ENCODE measurements at regions not wholly inside any gene's neighbourhood (a gene's known extent, or its start where the extent isn't known, plus 50 kb on each side); places are given as distances from the start of the nearest gene placed in this dataset.

DNA sequence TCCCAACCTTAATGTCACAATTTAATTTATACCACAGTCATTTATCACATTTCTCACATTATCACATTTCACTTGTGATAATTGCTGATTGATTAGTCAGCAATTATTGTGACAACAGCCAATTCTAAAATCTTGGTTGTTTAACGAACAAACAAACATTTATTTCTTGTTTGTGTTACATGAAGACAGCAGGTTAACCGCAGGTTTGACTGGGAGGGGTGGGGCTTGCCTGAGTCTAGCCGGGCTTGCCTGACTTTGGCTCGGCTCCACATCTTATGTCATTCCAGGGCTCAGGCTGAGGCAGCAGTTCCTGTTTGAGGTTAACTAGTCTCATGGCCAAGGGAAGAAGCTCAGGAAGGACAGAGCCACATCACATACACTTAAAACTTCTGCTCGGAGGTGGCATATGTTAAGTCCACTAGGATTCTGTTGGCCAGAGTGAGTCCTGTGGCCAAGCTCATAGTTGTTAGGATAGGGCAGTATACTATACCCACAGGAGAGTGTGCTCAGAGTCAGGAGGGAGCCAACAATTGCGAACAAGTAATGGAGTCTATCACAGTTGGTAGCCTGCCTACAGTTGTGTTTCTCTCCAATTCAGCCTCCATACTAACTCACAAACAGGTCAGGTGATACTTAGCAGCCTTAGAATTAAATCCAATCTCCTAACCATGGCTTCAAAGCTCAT lies 90.0 kb upstream of the IFNGR1 start:
- H3K9ac ChIP-seq (ENCODE audit: low read length): no peak overlapping the region
- H3K27me3 ChIP-seq (ENCODE audit: insufficient read depth, low read length): no peaks in the 10 kb centered on the region
- FAIRE-seq (peak; percentile 43), DNase-seq (ENCODE audit: low read depth) (peak; percentile 64)
- Mint-ChIP-seq H3K27me3 (ENCODE audit: low read depth, unreplicated experiment) (no peaks in the 10 kb centered on the region), H3K36me3 (ENCODE audit: low read depth, unreplicated experiment) (no peaks in the 10 kb centered on the region), H3K9me3 (ENCODE audit: unreplicated experiment) (no peaks in the 10 kb centered on the region), H3K4me1 (ENCODE audit: low read depth, unreplicated experiment) (peaks cover 22% of the 10 kb centered on the region), H3K27ac (ENCODE audit: unreplicated experiment) (peak overlapping the region; percentile 77), H3K4me3 (ENCODE audit: unreplicated experiment) (no peak overlapping the region)
- H2AFZ ChIP-seq (ENCODE audit: low read depth, low read length): peak overlapping the region; percentile 13
- no peaks in the 10 kb centered on the region for H3K9me3 ChIP-seq (ENCODE audit: insufficient read depth, low read depth, low read length)
- H3K36me3 ChIP-seq (ENCODE audit: insufficient read depth, low read length): no peaks in the 10 kb centered on the region
- TF ChIP-seq, protein P1, sequence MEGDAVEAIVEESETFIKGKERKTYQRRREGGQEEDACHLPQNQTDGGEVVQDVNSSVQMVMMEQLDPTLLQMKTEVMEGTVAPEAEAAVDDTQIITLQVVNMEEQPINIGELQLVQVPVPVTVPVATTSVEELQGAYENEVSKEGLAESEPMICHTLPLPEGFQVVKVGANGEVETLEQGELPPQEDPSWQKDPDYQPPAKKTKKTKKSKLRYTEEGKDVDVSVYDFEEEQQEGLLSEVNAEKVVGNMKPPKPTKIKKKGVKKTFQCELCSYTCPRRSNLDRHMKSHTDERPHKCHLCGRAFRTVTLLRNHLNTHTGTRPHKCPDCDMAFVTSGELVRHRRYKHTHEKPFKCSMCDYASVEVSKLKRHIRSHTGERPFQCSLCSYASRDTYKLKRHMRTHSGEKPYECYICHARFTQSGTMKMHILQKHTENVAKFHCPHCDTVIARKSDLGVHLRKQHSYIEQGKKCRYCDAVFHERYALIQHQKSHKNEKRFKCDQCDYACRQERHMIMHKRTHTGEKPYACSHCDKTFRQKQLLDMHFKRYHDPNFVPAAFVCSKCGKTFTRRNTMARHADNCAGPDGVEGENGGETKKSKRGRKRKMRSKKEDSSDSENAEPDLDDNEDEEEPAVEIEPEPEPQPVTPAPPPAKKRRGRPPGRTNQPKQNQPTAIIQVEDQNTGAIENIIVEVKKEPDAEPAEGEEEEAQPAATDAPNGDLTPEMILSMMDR (IDR thresholded peaks at IDR 0.05; ENCODE audit: insufficient read depth, low read depth, low read length): no peak
- no peak for TF ChIP-seq EZH2 (IDR thresholded peaks at IDR 0.05; ENCODE audit: insufficient read depth, low read length)
- H3K27ac ChIP-seq (ENCODE audit: low read depth, low read length): no peak overlapping the region
- H3K4me3 ChIP-seq (ENCODE audit: insufficient read depth, low read depth, low read length): no peak overlapping the region
- H4K20me1 ChIP-seq (ENCODE audit: insufficient read depth, low read length): no peaks in the 10 kb centered on the region
- H3K4me2 ChIP-seq (ENCODE audit: low read length): peak overlapping the region; percentile 31
- H3K4me1 ChIP-seq (ENCODE audit: insufficient read depth, low read length): peaks cover 10% of the 10 kb centered on the region
- no peaks in the 10 kb centered on the region for H3K79me2 ChIP-seq (ENCODE audit: insufficient read depth, low read length)

DNA sequence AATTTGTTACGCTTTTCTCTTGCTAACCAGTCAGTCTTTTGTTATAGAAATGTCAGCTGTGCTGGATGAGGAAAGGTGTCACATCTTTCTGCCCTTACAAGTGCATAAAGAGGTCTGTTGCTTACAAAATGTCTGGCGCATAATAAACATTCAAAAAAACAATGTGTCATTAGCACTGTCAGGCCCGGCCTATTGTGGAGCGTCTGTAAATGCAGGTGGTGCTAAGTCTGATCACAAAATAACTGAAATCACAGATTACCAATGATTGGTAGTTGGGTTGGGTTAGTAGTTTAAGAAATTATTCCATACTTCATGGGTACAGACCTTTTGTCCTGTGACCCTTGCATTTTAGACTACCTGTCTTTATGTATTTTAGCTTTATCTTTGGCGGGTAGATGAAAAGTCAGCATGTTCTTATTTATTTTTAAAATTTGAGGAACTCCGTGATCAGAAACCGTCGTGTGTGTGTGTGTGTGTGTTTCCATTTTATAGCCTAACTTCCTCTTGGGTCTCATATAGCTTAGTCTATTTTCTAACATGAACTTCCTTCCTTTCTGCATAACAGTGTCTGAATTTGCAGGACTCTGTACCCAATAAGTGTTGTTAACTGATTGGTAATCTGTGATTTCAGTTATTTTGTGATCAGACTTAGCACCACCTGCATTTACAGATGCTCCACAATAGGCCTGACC lies 88.1 kb upstream of the IFNGR1 start:
- no peak overlapping the region for H2AFZ ChIP-seq (ENCODE audit: low read depth, low read length)
- no peaks in the 10 kb centered on the region for H3K79me2 ChIP-seq (ENCODE audit: insufficient read depth, low read length)
- no peaks in the 10 kb centered on the region for H3K9me3 ChIP-seq (ENCODE audit: insufficient read depth, low read depth, low read length)
- no peaks in the 10 kb centered on the region for H3K27me3 Mint-ChIP-seq (ENCODE audit: low read depth, unreplicated experiment)
- no peaks in the 10 kb centered on the region for H3K36me3 Mint-ChIP-seq (ENCODE audit: low read depth, unreplicated experiment)
- no peaks in the 10 kb centered on the region for H4K20me1 ChIP-seq (ENCODE audit: insufficient read depth, low read length)
- no peaks in the 10 kb centered on the region for H3K36me3 ChIP-seq (ENCODE audit: insufficient read depth, low read length)
- peaks cover 7% of the 10 kb centered on the region for H3K4me1 ChIP-seq (ENCODE audit: insufficient read depth, low read length)
- DNase-seq (ENCODE audit: low read depth): no peak
- no peak overlapping the region for H3K4me2 ChIP-seq (ENCODE audit: low read length)
- no peak for TF ChIP-seq EZH2 (IDR thresholded peaks at IDR 0.05; ENCODE audit: insufficient read depth, low read length)
- TF ChIP-seq, protein P1 (IDR thresholded peaks at IDR 0.05; ENCODE audit: insufficient read depth, low read depth, low read length): no peak
- no peak overlapping the region for H3K27ac Mint-ChIP-seq (ENCODE audit: unreplicated experiment)
- H3K4me1 Mint-ChIP-seq (ENCODE audit: low read depth, unreplicated experiment): peaks cover 22% of the 10 kb centered on the region
- H3K9ac ChIP-seq (ENCODE audit: low read length): no peak overlapping the region
- no peaks in the 10 kb centered on the region for H3K27me3 ChIP-seq (ENCODE audit: insufficient read depth, low read length)
- H3K27ac ChIP-seq (ENCODE audit: low read depth, low read length): no peak overlapping the region
- no peak overlapping the region for H3K4me3 Mint-ChIP-seq (ENCODE audit: unreplicated experiment)
- no peak for FAIRE-seq
- H3K4me3 ChIP-seq (ENCODE audit: insufficient read depth, low read depth, low read length): no peak overlapping the region
- no peaks in the 10 kb centered on the region for H3K9me3 Mint-ChIP-seq (ENCODE audit: unreplicated experiment)

DNA sequence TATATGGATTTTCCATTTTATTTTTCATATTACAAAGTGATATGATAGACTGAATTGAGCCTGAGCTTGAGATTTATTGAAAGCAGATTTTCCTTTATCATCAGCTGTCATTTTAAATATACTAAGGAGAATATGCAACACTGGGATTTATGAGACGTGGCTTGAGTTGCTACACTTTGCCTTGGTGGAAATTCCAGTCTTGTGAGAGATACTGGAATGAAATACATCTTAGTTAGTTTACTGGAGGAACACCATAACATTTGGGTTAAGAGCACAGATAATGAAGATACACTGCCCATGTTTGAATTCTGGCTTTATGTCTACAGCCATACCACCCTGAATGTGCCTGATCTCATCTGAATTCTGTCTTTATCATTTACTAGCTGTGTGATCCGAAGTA lies 86.5 kb upstream of the IFNGR1 start:
- H3K9me3 Mint-ChIP-seq (ENCODE audit: unreplicated experiment): no peaks in the 10 kb centered on the region
- DNase-seq (ENCODE audit: low read depth) (no peak), FAIRE-seq (no peak)
- H3K9me3 ChIP-seq (ENCODE audit: insufficient read depth, low read depth, low read length): no peaks in the 10 kb centered on the region
- H3K36me3 Mint-ChIP-seq (ENCODE audit: low read depth, unreplicated experiment): no peaks in the 10 kb centered on the region
- no peaks in the 10 kb centered on the region for H4K20me1 ChIP-seq (ENCODE audit: insufficient read depth, low read length)
- H3K79me2 ChIP-seq (ENCODE audit: insufficient read depth, low read length): no peaks in the 10 kb centered on the region
- peaks cover 22% of the 10 kb centered on the region for H3K4me1 Mint-ChIP-seq (ENCODE audit: low read depth, unreplicated experiment)
- no peak overlapping the region for H3K27ac ChIP-seq (ENCODE audit: low read depth, low read length)
- no peaks in the 10 kb centered on the region for H3K27me3 Mint-ChIP-seq (ENCODE audit: low read depth, unreplicated experiment)
- no peak overlapping the region for H3K4me3 ChIP-seq (ENCODE audit: insufficient read depth, low read depth, low read length)
- H2AFZ ChIP-seq (ENCODE audit: low read depth, low read length): no peak overlapping the region
- peaks cover 7% of the 10 kb centered on the region for H3K4me1 ChIP-seq (ENCODE audit: insufficient read depth, low read length)
- no peak overlapping the region for H3K4me3 Mint-ChIP-seq (ENCODE audit: unreplicated experiment)
- H3K27me3 ChIP-seq (ENCODE audit: insufficient read depth, low read length): no peaks in the 10 kb centered on the region
- no peaks in the 10 kb centered on the region for H3K36me3 ChIP-seq (ENCODE audit: insufficient read depth, low read length)
- H3K9ac ChIP-seq (ENCODE audit: low read length): no peak overlapping the region
- TF ChIP-seq, protein P1 (IDR thresholded peaks at IDR 0.05; ENCODE audit: insufficient read depth, low read depth, low read length): no peak
- no peak for TF ChIP-seq EZH2 (IDR thresholded peaks at IDR 0.05; ENCODE audit: insufficient read depth, low read length)
- H3K27ac Mint-ChIP-seq (ENCODE audit: unreplicated experiment): no peak overlapping the region
- H3K4me2 ChIP-seq (ENCODE audit: low read length): no peak overlapping the region
